BE2C (cell line): ENCODE measurements at regions not wholly inside any gene's neighbourhood (a gene's known extent, or its start where the extent isn't known, plus 50 kb on each side); places are given as distances from the start of the nearest gene placed in this dataset.

Source experiments
- DNase-seq: peaks from one replicate; pipeline ENCODE4 v3.0.0-alpha.2; 2020
- H3K27me3 ChIP-seq: fragments of 250-450 bp; sonication (Bioruptor Pico); 2 replicates; pipeline ENCODE4 v1.5.1; 2020; ENCODE audit warnings: mild to moderate bottlenecking
- H3K36me3 ChIP-seq: fragments of 250-450 bp; sonication (Bioruptor Pico); 2 replicates; pipeline ENCODE4 v1.5.1; 2020; ENCODE audit warnings: mild to moderate bottlenecking
- H3K4me1 ChIP-seq: fragments of 250-450 bp; sonication (Bioruptor Pico); 2 replicates; pipeline ENCODE4 v1.5.1; 2020
- H3K4me3 ChIP-seq: 2 replicates; pipeline ENCODE4 v1.5.1; 2011; ENCODE audit warnings: low read depth, low read length
- H3K9me3 ChIP-seq: fragments of 250-450 bp; sonication (Bioruptor Pico); 2 replicates; pipeline ENCODE4 v1.5.1; 2020
- CTCF ChIP-seq: IDR thresholded peaks from 2 replicates; pipeline ENCODE4 v1.5.1; 2012; ENCODE audit warnings: mild to moderate bottlenecking, low read depth, low read length

- H3K4me3 ChIP-seq, result no peak overlapping the region
- no peaks in the 10 kb centered on the region for H3K9me3 ChIP-seq
- H3K36me3 ChIP-seq, result no peaks in the 10 kb centered on the region
- H3K4me1 ChIP-seq, result no peaks in the 10 kb centered on the region
- TF ChIP-seq CTCF, result no peak
- no peak for DNase-seq
- H3K27me3 ChIP-seq, result peaks cover 28% of the 10 kb centered on the region
These were observed 326.5 kb downstream of the SH3GL2 start for GRCh38 chr9:17905366-17905765.

GRCh38 chr9:17905781-17906175 lies 326.9 kb downstream of the SH3GL2 start:
- no peaks in the 10 kb centered on the region for H3K4me1 ChIP-seq
- H3K27me3 ChIP-seq, result peaks cover 28% of the 10 kb centered on the region
- H3K9me3 ChIP-seq, result no peaks in the 10 kb centered on the region
- TF ChIP-seq CTCF, result no peak
- DNase-seq, result no peak
- no peak overlapping the region for H3K4me3 ChIP-seq
- H3K36me3 ChIP-seq, result no peaks in the 10 kb centered on the region

GRCh38 chr9:17906176-17906840 lies 327.4 kb downstream of the SH3GL2 start:
- DNase-seq, result no peak
- no peak for TF ChIP-seq CTCF
- H3K9me3 ChIP-seq, result no peaks in the 10 kb centered on the region
- H3K36me3 ChIP-seq, result no peaks in the 10 kb centered on the region
- no peak overlapping the region for H3K4me3 ChIP-seq
- no peaks in the 10 kb centered on the region for H3K4me1 ChIP-seq
- H3K27me3 ChIP-seq, result peaks cover 28% of the 10 kb centered on the region

GRCh38 chr9:17906841-17907778 lies 328.2 kb downstream of the SH3GL2 start:
- Histone ChIP-seq H3K27me3 (peaks cover 28% of the 10 kb centered on the region), H3K4me1 (no peaks in the 10 kb centered on the region), H3K4me3 (no peak overlapping the region), H3K36me3 (no peaks in the 10 kb centered on the region), H3K9me3 (no peaks in the 10 kb centered on the region)
- DNase-seq, result no peak
- TF ChIP-seq CTCF, result no peak

GRCh38 chr9:17907779-17908508 lies 329.1 kb downstream of the SH3GL2 start:
- Histone ChIP-seq H3K27me3 (peaks cover 28% of the 10 kb centered on the region), H3K36me3 (no peaks in the 10 kb centered on the region), H3K4me3 (no peak overlapping the region), H3K9me3 (no peaks in the 10 kb centered on the region), H3K4me1 (no peaks in the 10 kb centered on the region)
- DNase-seq, result no peak
- TF ChIP-seq CTCF, result no peak
